Activated CD8-positive, alpha-beta memory T cell treated with anti-CD3 and anti-CD28 coated beads for 4 hours (primary cell): ENCODE measurements at regions not wholly inside any gene's neighbourhood (a gene's known extent, or its start where the extent isn't known, plus 50 kb on each side); places are given as distances from the start of the nearest gene placed in this dataset.
"Not testable (repeated sequence)": the region's sequence is repeated elsewhere in the genome, so short reads cannot be mapped to it uniquely, and the experiment has no call there.

Source experiments
- DNase-seq, 2 donors: peaks; one replicate each; pipeline ENCODE4 v3.0.0-alpha.2; 2020; ENCODE audit warnings: low read depth in 2 of 2

DNA sequence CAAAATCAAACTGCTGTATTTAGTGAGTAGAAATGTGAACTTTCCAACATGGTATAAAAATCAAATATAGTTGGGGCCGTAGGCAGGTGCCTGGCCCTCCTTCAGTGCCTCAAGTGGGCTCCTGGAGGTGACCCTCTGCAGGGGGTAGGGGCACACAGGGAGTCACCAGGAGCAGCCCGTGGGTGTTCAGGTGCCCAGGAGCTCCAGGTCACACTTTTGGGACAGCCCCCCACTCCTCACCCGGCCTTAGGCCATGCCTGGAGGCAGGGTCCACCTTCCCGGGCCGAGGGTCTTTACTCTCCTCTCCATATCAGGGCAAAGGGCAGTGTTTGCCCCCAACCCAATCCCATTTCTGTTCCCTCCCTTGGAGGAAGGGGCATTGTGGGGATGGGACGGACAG lies 108.0 kb upstream of the MTAP start:
- DNase-seq: no peak

GRCh38 chr9:21695443-21695842 lies 107.0 kb upstream of the MTAP start:
- DNase-seq: no peak

- no peak for DNase-seq
These were observed 106.5 kb upstream of the MTAP start for GRCh38 chr9:21695874-21696341.

DNA sequence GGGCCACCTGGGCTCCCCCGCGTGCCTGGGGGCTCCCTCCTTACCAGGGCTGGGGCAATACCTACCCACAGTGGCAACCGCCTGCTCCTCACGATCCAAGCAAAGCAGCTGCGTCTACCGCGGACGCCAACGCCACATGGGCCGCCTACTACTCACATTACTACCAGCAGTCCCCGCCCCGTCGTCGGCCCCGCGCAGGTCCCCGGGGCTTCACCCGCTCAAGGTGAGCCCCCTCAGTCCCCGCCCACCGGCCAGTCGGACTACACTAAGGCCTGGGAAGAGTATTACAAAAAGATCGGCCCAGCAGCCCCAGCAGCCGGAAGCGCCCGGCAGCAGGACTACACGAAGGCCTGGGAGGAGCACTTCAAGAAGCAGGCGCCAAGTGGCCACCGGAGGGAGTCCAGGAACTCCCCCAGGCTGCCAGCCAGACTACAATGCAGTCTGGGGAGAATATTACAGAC lies 106.0 kb upstream of the MTAP start:
- DNase-seq: no peak

- DNase-seq: no peak
These were observed 94.2 kb upstream of the MTAP start for GRCh38 chr9:21708260-21708711.

DNA sequence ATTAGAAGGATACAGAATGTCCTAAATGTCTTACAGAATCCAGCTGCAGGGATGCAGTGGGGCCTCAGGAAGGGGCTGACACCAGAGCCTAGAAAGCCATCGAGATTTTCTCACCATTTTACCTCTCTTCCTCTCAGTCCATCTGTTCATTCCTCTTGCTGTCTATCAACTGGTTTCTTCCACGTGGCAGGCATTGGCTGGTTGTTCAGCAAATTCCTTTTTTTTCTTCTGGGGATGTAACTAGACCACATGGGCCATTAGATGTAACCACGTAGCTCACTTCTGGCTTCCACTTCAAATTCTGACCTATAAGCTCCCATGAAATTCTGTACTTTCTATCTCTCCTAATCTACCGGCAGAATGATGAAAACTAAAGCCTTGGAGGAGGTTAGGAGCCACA lies 93.6 kb upstream of the MTAP start:
- no peak for DNase-seq

DNA sequence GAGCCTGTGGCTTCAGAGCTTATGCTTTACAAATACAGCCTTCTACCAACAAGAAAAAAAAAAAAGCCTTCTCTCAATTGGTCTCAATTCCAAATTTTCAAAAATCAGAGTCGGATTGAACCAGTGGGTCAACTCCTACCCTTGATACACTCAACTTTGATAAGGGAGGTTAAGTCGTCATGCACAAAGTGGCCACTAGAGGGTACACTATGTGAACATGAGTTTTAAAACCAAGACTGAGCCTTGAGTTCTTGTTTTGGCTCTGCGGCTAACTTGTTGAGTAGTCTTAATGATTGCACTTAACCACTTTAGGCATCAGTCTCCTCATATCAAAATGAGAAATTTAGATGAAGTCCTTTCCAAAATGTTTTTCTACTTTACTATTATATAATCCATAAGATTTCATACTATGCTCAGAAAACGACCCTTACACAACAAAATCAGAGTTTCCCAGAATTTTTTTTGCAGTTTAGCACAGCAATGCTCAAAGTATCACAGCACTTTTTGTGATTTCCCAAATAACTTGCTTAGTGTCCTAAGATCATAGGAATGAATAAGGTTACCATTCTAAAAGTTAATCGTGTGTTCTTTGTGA lies 92.9 kb upstream of the MTAP start:
- DNase-seq: peak; percentile 25 to 55

GRCh38 chr9:21710548-21711191 lies 91.8 kb upstream of the MTAP start:
- DNase-seq: no peak

DNA sequence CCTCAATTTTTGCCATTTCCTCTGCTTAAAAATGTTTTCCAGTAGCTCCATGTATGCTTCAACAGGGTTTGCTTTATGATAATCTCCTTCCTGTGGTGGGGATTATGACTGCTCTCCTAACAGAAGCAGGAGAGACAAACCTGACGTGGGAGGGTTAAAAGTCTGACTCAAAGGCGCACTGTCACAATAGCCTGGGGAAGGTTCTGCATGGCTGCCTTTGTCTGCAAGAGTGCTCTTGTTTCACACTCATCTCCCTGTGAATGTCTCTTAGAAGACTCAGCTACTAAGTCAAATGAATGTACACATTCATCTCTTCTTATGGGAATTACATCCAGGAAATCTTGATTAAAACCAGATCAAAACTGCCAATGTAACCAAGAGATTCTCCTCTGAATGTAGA lies 90.9 kb upstream of the MTAP start:
- no peak for DNase-seq

DNA sequence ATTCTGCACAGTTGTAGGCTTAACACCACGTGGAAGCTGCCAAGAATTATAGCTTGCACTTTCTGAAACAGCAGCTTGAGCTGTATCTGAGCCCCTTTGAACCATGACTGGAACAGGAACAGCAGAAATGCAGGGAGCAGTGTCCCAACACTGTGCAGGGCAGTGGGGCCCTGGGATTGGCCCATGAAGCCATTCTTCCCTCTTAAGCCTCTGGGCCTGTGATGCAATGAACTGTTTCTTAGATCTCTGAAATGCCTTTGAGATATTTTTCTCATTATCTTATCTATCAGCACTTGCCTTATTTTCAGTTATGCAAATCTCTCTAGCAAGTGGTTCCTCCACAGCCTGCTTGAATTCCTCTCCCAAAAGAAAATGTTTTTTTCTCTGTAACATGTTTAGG lies 87.0 kb upstream of the MTAP start:
- DNase-seq: no peak

DNA sequence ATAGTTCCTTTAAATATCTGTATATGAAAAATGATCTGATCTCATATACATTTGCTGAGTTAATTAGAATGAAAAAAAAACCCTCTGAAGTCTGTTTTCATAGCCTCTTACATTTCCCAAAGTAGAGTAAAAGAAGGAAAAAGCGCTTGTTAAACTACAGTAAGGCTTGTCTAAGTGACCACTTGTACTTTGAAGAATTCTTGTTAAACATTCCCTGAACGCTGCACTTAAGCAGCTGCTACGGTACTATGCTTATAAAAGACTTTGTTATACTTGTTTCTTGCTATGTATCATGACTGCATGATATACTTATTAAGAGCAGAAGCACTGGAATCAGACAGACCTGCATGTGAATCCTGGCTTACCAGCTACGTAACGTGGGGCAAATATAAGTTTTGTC lies 81.7 kb upstream of the MTAP start:
- no peak for DNase-seq

GRCh38 chr9:21727411-21727810 lies 75.0 kb upstream of the MTAP start:
- not testable (repeated sequence) for DNase-seq

DNA sequence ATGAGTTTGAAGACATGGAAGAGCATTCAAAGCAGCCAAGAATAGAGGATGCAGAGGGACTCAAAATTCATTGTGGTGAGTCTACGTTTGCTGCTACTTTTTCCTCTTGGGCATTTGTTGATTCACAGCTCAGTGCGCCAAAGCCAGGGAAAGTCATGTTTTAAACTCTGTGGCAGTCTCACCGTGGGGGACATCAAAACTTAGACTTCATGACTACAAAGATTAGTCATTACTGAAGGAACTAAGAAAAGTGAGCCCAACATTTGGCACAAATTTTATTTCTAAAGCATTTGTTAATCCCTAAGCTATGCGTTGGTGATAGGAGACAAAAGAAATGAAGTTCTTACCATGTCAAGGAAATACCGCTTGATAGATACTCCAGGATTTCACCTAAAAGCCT lies 73.7 kb upstream of the MTAP start:
- DNase-seq: no peak

DNA sequence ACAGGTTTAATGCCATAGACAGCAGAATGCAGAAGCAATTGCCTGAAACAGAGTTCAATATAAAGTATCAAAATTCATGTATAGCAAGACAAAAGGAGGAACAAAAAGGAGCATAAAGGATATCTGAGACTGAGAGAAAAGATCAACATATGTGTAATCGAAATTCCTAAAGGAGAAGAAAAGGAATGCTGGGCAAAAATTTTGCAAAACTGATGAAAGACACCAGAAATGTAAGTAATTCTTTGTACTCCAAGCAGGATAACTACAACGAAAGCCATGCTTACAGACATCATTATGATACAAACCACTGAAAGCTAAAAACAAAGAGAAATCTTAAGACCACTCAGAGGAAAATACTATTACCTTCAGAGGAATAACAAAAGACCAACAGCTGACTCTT lies 72.8 kb upstream of the MTAP start:
- DNase-seq: no peak

- DNase-seq: no peak
These were observed 71.5 kb upstream of the MTAP start for GRCh38 chr9:21730899-21731298.

DNA sequence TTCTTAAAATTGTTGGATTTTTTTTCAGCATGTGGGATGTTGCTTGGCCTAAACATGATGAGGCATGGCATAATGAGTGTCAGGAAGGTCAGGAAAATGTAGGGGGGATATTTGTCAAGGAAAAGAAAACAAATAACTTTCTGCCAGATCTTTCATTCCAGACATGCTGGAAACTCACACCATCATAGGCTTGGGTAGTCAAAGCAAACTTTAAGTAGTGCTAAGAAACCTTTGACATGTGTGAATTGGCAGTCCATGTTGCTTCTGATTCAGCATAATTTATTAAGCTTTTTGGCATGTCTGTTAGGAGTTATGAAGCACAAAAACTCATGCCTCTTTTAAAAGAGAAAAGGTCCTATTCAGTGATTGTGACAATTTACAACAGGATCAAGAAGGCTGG lies 61.3 kb upstream of the MTAP start:
- DNase-seq: no peak

- DNase-seq: no peak
These were observed 58.1 kb upstream of the MTAP start for GRCh38 chr9:21744320-21744719.

DNA sequence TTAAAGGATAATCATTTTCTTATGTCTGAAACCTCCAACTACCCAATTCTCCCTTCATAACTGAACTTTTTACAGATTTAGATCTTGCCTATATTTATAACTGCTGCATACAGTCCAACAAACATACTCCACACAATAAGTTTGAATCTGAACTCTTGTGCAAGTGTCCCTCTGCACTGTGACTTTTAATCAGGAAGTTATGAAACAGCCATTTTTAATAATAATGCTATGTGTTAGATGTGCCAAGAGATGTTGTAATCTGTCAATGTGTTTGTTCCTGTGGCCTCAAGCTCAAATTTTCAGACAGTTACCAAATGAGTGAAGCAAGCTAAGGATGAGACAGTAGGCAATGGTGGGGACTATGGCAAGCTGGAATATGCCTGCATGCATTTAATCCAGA lies 57.6 kb upstream of the MTAP start:
- DNase-seq: no peak

- DNase-seq: no peak
These were observed 55.9 kb upstream of the MTAP start for GRCh38 chr9:21746550-21746949.

DNA sequence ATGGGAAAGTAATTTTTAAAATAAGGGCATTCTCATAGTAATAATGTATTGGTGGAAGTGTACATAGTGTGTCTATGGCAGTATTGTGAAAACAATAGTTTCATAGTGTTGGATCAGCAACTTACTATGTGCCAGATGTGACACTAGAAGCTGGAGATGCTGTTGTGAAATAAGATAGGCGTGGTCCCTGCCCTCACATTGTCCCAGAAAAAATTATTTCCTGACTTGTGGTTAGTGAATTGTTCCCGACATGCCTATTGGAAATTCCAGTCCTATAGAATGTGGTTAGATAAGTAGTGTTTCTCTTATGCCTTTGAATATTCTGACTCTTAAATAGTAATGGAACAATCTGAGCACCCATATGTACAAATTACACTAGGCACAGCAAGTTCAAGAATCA lies 55.3 kb upstream of the MTAP start:
- DNase-seq: no peak

GRCh38 chr9:21750021-21750735 lies 52.3 kb upstream of the MTAP start:
- no peak for DNase-seq

- DNase-seq: no peak
These were observed 50.4 kb upstream of the MTAP start for GRCh38 chr9:21751998-21752397.
